Stimulated activated CD8-positive, alpha-beta memory T cell treated with anti-CD3 and anti-CD28 coated beads, Interleukin-7, amount 100 ng/mL, for 4 hours (primary cell): ENCODE measurements at regions not wholly inside any gene's neighbourhood (a gene's known extent, or its start where the extent isn't known, plus 50 kb on each side); places are given as distances from the start of the nearest gene placed in this dataset.

Experiments
- DNase-seq, 2 donors: peaks; one replicate each; pipeline ENCODE4 v3.0.0-alpha.2; 2020; ENCODE audit warnings: low read depth in 2 of 2

DNA sequence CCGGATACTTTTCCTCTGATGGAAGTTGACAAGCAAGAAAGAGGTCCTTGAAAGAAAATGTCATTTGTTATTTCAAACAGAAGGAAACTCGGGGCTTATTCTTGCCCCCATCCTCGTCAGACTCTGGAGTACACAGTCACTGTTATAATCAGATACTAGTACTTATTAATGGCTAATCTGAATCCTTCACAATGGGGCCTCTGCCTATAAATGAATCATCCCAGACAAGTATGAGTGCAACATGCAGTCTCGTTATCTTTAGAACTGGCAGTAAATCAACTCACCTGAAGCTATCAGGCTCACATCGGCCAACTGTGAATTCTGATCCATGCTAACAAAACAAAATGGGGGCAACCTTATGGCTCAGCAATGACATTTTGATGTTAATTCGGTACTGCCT is 216.7 kb downstream of the GRIN2B start:
- DNase-seq, result no peak

DNA sequence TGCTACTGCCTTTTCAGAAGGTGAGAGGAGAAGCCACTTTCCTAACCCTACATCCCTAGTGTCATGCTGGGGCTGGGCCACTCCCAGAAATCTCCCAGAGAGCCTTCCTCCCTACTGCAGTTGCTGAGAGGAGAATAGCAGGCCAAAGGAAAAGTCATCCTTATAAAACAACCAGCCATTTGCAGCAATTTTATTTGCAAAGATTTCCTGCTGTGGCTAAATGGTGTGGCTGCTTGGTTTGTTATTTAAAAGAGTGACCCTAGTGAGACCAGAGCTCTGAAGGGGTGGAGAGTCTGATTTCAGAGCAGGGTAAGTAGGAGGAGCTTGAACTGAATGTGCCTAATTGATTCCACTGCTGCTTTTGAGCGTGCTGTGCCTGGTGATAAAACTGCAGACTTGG is 232.0 kb downstream of the GRIN2B start:
- no peak for DNase-seq

GRCh38 chr12:13745111-13745860 is 236.1 kb downstream of the GRIN2B start:
- no peak for DNase-seq

GRCh38 chr12:13744561-13744960 is 236.8 kb downstream of the GRIN2B start:
- DNase-seq, result no peak

GRCh38 chr12:13740149-13740545 is 241.3 kb downstream of the GRIN2B start:
- no peak for DNase-seq

- no peak for DNase-seq
Observed at GRCh38 chr12:13735734-13736133, 245.7 kb downstream of the GRIN2B start.

GRCh38 chr12:13734584-13735152 is 246.7 kb downstream of the GRIN2B start:
- no peak for DNase-seq

DNA sequence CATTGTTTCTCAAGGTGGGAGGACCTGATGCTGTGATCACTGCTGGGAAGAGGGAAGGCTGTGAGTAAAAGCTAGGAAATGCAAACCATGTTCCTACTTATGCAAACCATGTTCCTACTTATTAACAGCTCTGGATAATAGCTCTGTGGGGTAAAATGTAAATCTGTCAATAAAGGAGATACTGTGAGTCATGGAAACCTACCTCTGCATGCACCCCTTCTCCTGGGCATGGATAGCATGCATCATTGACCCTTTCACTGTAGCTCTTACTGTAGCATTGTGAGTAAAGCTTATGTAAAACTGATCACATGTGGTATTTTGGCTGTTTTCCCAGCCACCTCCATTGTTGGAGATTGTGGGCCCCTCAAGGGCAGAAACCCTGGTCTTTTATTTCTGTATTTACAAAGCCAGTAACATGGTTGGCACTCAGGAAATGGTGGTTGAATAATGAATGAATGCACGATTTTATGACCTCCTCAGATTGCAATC is 253.7 kb downstream of the GRIN2B start:
- DNase-seq, result no peak

DNA sequence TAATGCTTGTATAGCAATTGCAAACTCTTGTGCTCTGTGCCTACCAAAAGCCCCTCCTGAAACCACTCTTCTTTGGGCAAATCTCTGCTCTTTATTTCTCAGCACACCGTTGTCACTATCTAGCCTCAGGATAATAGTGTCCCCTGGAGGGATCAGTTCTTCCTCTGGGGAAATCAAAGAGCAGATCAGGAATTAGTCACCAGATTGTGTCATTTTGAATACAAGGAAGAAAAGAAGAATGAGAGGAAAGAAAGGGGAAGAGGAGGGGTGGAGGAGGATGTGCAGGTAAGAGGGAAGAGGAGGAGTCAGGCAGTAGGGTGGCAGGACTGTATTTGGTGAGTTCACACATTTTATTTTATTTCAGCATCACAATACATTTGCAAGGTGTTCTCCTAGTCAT is 256.4 kb downstream of the GRIN2B start:
- no peak for DNase-seq

DNA sequence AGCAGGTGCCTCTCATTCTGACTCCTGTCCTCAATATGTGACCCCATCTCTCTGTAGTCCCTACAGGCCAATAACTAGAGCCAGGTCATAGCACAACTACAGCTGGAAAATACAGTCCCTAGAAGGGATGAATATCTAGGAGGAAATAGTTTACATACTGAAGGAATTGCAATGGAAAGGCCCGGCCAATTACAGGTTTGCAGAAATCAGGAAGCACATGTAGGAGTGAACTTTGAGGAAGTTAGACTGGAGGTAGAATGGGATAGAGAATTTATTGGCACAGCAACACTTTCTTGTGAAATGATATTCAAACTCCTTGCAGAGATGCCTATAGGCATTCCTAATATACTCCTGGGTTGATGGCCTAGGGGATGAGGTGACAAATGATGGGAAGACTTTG is 257.3 kb downstream of the GRIN2B start:
- no peak for DNase-seq

- no peak for DNase-seq
Observed at GRCh38 chr12:13719986-13720385, 261.4 kb downstream of the GRIN2B start.

DNA sequence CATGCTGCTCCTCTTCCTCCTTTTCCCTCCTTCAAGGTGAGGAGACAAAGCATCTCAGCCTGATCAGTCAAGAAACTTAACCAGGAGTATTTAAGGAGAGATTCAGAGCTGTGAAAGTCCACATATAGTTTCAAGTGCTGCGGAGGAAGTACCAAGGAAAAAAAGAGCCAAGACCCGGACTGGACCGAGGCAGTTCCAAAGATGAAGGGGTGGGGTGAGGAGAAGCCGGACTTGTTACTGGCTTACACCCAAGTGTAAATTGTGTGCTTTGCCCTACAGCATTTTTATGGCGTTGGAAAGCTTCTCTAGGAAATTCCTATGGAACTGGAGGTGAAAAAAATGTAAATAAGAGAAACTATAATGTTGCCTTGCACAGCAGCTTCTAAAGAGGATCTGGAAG is 263.1 kb downstream of the GRIN2B start:
- DNase-seq, result no peak

GRCh38 chr12:13716119-13716518 is 265.3 kb downstream of the GRIN2B start:
- no peak for DNase-seq

DNA sequence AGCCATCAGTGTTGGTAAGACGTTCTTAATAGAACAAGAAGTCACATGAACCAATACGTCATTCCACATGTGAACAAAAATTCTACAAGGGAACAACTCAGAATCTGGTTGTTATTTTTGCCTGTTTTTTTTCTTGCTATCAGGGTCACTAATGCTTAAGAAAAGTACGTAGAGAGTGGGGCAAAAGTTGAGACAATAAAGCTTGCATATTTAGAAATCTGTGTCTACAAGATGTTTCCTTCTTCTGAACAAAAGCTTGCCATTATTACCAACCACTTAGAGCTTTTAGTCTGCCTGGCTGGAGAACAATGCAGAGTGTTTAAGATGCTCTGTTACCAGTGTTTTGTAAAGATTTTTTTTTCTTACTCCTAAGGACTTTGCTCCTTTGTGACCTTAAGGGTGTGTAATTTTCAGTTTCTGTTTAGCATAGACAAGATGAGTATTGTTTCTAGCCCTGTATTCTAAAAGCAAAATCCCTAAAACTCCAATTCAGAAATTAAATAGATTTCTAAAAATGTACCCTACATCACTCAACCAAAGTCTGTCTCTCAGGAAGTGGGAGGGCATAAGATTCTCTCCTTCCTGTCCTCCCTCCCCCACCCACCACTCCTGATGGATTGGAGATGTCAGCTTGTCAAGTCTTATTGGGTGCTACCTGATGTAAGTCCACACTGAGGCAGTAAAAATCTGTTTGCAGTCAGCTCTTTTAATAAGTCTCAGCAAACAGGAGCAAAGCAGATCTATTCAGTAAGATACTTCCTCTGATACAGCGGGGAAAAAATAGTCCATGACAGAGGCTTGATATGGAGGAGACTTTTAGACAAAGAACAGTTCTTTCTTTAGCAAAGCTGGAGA is 267.6 kb downstream of the GRIN2B start:
- no peak for DNase-seq

DNA sequence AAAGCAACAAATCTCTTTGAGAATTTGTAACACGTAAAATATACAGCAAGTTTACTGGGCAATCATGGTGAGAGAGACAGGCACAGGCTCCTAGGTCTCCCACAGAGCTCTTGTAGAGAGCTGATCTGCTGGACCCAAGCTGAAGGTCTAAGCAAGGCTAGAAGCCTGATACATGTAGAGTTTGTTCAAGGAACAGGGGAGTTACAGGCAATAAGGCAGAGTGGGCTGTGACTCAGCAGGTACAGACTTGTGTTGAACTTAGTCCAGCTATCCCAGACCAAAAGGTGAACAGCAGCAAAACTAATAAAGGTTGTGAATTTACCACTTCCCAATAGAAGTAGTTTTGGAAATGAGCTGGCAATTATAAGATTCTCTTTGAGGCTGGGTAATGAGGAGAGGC is 273.6 kb downstream of the GRIN2B start:
- DNase-seq, result no peak

DNA sequence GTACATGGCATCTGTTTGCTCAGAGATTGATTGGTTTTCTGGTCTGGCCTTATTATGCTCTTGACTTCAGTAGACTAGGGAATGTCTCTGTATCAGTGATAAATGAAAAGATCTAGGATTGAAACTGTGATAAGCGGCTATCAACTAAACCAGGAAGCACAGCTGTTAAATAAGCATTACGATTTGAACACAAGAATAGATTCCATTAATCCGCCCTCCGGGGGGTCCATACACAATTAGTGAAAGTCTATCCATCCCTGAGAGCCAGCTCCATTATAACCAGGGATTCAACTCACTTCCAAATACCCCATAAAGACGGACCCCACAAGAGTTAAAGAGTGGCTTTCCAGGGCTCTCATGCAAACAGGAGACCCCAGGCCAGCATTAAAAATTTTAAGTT is 279.0 kb downstream of the GRIN2B start:
- DNase-seq, result no peak

DNA sequence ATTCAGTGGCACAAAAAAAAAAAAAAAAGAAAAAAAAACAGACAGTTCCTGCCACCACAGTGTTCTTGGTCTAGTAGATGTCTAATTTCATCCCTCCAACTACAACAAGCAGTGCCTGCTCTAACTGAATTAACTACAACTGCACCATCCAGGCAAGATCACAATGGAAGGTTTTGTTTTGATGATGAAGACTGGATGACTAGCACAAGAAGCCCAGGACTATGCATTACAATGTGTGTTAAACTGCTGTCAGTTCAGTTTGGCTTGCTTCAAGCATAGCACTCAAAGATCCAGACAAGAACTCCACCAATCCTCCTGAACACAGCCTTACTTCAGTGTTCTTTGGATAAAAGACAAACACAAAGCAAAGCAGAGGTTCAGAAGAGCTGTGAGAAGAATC is 279.9 kb downstream of the GRIN2B start:
- DNase-seq, result no peak

DNA sequence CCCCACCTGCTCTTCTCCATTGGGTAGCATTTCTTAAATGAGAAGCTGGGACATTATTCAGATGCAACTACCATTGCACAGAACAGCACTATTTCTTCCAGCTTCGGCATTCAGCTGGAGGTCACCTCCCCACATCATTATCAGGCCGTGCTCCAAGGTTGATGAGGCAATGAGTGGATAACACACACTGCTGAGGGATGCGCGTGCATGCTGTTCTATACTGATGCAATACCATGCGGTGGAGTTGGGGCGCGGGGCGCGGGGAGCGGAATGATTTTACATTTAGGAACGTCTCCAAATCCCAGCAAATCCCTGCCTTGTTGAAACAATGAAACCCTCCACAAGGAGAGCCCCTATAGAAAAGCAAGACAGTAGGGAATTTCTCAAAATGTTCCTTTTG is 283.4 kb downstream of the GRIN2B start:
- DNase-seq, result no peak

GRCh38 chr12:13695781-13696180 is 285.6 kb downstream of the GRIN2B start:
- no peak for DNase-seq

- no peak for DNase-seq
Observed at GRCh38 chr12:13692332-13692731, 289.1 kb downstream of the GRIN2B start.

- DNase-seq, result no peak
Observed at GRCh38 chr12:13691598-13691997, 289.8 kb downstream of the GRIN2B start.

DNA sequence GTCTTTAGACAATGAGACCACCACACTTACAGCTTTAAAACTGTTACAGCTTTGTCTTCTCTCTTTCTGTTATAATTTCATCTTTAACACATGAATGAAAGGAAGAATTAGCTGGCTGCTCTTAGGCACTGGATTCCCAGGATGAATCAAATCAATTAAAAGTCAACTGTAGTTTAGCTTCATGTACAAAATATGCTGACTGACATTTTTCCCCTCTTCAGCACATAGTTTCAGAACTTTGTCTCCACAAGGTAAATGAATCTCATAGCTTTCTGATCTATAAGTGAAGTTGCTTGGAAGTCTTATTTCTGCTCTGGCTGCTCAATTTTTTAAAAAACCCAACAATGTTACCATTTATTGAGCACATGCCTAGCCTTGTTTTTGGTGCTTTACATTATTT is 293.8 kb downstream of the GRIN2B start:
- DNase-seq, result no peak

- no peak for DNase-seq
Observed at GRCh38 chr12:13686260-13686659, 295.1 kb downstream of the GRIN2B start.
